ENCODE measurements at regions not wholly inside any gene's neighbourhood (a gene's known extent, or its start where the extent isn't known, plus 50 kb on each side); places are given as distances from the start of the nearest gene placed in this dataset.

DNA sequence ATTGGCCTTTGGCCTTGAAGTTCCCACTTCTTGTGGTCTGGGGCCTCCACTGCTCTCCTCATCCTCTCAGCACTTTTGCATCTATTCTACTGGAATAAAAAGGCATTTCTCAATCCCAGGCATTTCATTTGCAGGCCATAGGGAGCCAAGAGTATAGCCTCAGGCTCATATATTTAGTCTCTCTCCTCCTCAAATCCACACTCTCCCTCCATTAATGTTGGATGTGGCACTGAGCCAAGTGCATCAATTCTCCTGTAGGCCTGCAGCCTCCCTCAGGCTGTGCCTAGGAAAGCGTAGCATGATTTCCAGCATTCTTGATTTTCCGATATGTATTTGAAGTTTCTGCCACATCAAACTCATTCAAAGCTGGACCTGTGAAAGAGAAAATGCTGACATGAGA is 211.5 kb upstream of the CPNE8 start:
- Histone ChIP-seq H3K4me3 (no peak overlapping the region), H3K36me3 (no peaks in the 10 kb centered on the region), H3K27me3 (no peaks in the 10 kb centered on the region), H3K27ac (no peak overlapping the region), H3K4me1 (no peaks in the 10 kb centered on the region), H3K9me3 (no peaks in the 10 kb centered on the region)
- DNase-seq (no peak), ATAC-seq (no peak)
- TF ChIP-seq, protein P1, sequence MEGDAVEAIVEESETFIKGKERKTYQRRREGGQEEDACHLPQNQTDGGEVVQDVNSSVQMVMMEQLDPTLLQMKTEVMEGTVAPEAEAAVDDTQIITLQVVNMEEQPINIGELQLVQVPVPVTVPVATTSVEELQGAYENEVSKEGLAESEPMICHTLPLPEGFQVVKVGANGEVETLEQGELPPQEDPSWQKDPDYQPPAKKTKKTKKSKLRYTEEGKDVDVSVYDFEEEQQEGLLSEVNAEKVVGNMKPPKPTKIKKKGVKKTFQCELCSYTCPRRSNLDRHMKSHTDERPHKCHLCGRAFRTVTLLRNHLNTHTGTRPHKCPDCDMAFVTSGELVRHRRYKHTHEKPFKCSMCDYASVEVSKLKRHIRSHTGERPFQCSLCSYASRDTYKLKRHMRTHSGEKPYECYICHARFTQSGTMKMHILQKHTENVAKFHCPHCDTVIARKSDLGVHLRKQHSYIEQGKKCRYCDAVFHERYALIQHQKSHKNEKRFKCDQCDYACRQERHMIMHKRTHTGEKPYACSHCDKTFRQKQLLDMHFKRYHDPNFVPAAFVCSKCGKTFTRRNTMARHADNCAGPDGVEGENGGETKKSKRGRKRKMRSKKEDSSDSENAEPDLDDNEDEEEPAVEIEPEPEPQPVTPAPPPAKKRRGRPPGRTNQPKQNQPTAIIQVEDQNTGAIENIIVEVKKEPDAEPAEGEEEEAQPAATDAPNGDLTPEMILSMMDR (IDR thresholded peaks at IDR 0.05) = no peak
- intact Hi-C loops (cut with DNase I) = no loop called here

DNA sequence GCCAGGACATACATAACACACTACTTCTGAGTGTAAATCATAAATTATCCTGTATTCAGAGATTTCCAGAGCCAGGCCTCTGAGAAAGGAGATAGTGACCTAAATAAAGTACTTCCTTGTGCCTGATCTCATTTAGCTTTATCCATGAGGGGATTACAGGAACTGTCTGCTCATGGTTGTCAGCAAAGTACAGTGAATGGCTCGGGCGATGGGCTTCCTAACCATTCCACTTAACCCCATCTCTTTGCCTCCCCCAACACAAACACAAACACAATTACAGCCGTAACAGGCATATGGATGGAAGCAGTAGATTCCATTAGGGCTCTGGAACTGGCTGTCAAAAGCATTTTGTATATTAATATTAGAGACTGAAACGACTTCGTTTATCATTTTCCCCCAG is 206.7 kb upstream of the CPNE8 start:
- no peak overlapping the region for H3K27ac ChIP-seq
- no peaks in the 10 kb centered on the region for H3K36me3 ChIP-seq
- TF ChIP-seq, protein P1 (IDR thresholded peaks at IDR 0.05) = no peak
- no peaks in the 10 kb centered on the region for H3K27me3 ChIP-seq
- intact Hi-C loops (cut with DNase I) = no loop called here
- H3K4me1 ChIP-seq = no peaks in the 10 kb centered on the region
- DNase-seq = no peak
- H3K4me3 ChIP-seq = no peak overlapping the region
- ATAC-seq = no peak
- no peaks in the 10 kb centered on the region for H3K9me3 ChIP-seq

DNA sequence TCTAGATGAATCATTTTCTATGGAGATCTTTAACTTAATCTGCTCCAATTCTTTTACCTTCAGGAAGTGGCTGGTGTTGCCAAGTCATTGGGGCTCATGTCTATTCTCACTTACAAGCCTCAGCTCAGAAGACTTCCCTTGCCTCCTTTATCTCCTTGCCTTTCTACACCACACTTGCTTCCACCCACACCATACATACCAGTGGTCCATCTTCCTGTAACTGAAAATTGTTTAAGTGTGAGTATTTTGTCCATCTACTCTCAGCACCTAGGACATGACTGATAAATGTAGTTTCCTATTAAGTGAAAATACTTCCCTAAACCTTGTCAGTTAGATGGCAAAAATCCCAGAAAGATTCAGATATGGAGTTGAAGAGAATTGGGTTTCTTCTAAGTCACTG is 199.7 kb upstream of the CPNE8 start:
- intact Hi-C loops (cut with DNase I) = no loop called here

DNA sequence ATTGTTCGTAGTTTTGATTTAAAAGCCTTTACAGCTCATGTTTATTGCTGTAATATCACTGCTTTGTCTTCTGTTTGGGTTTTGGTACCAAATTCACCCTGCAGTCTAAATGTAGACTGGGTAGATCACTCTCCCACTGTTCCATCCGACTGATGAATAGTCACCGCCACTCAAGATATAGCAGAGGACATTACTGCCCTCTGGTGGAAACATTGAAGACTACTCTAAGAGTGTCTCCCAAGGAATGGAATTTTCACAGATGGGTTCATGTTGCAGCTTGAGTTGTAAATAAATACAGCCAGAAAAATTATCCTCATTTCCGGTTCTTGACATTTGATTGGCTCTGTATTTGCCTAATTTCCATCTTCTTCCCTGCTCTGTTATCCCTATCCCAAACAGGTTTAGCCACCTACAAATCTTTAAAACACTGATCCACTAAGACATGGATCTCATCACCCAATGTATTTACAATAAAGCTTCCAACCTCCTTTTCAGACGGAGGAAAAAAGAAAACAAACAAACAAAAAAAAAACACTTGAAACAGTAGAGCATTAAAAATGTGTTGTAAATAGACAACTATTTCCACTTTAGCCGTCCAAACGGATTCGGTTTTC is 198.3 kb upstream of the CPNE8 start:
- Histone ChIP-seq H3K9me3 (no peaks in the 10 kb centered on the region), H3K4me3 (no peak overlapping the region), H3K36me3 (no peaks in the 10 kb centered on the region), H3K27me3 (no peaks in the 10 kb centered on the region), H3K27ac (no peak overlapping the region), H3K4me1 (no peaks in the 10 kb centered on the region)
- intact Hi-C loops (cut with DNase I) = no loop called here
- DNase-seq = peak in 2 of 4 donors; percentile 14 to 41
- TF ChIP-seq, protein P1 (IDR thresholded peaks at IDR 0.05) = peak; percentile 69 to 77
- peak; percentile 99 for ATAC-seq

More for the DNA sequence above, 199.7 kb upstream of the CPNE8 start:
- H3K9me3 ChIP-seq = no peaks in the 10 kb centered on the region
- H3K27ac ChIP-seq = no peak overlapping the region
- no peaks in the 10 kb centered on the region for H3K27me3 ChIP-seq
- ATAC-seq = no peak
- no peak for DNase-seq
- H3K4me1 ChIP-seq = no peaks in the 10 kb centered on the region
- no peak overlapping the region for H3K4me3 ChIP-seq
- no peaks in the 10 kb centered on the region for H3K36me3 ChIP-seq
- TF ChIP-seq, protein P1 (IDR thresholded peaks at IDR 0.05) = no peak

DNA sequence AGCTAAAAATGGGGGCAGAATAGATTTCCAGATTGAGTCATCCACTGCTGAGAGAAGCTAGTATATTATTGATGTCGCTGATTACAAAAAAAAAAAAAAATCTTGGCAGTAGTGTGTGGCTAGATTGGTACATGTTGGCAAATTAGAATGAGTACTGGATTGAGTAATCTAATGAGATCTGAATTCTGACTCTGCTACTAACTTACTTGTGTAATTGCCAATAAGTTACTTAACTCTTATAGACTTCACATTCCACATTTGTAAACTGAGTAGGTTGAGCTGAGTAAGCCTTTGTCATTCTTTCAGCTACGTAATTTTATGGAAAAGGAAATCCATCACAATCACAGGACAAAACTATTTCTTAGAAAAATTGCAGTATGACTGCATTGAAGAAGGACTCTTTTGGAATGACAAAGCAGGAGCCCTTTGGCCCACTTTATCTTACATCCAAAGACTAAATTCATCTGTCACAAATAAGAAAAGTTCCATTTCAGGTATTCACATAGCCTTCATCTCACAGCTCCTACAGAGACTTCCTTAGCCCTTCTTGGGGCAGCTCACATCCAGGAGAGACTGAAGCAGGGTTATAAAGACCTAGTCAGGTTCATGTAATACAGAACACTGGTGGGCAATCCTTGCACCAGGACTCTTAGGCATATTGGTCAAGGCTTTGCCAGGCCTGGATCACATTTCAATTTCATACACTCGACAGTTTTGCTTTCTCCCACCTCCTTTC is 197.3 kb upstream of the CPNE8 start:
- intact Hi-C loops (cut with DNase I) = no loop called here

More for the DNA sequence above, 197.3 kb upstream of the CPNE8 start:
- TF ChIP-seq, protein P1 (IDR thresholded peaks at IDR 0.05) = no peak
- H3K36me3 ChIP-seq = no peaks in the 10 kb centered on the region
- DNase-seq (no peak), ATAC-seq (peak; percentile 66)
- H3K27me3 ChIP-seq = no peaks in the 10 kb centered on the region
- H3K4me3 ChIP-seq = no peak overlapping the region
- H3K4me1 ChIP-seq = no peaks in the 10 kb centered on the region
- H3K9me3 ChIP-seq = no peaks in the 10 kb centered on the region
- no peak overlapping the region for H3K27ac ChIP-seq
